Fibroblast of lung (primary cell): ENCODE measurements at regions not wholly inside any gene's neighbourhood (a gene's known extent, or its start where the extent isn't known, plus 50 kb on each side); places are given as distances from the start of the nearest gene placed in this dataset.

Source experiments
- CTCF ChIP-seq, 2 donors: IDR thresholded peaks in 1 of 2; conservative IDR thresholded peaks in 1 of 2; 1 replicate in 1 of 2; 2 replicates in 1 of 2; pipeline ENCODE4 v1.5.1; 2011 to 2012; ENCODE audit warnings: low read length in 2 of 2, control low read depth in 1 of 2, inconsistent platforms in 1 of 2, low read depth in 1 of 2, mild to moderate bottlenecking in 1 of 2
- EZH2 ChIP-seq: IDR thresholded peaks from 2 replicates; pipeline ENCODE4 v1.5.1; 2012; ENCODE audit warnings: low read length, control low read depth, mild to moderate bottlenecking; ENCODE audit errors: missing control alignments

- TF ChIP-seq CTCF (conservative IDR thresholded peaks at IDR 0.05 in 1 of 2, IDR thresholded peaks at IDR 0.05 in 1 of 2; ENCODE audit: low read depth in 1 of 2, low read length in 2 of 2) (peak; percentile 21 to 30), EZH2 (no peak)
Observed at GRCh38 chr4:187175197-187175596, 451.5 kb upstream of the FAT1 start.
